Kasumi-1 (cell line): ENCODE measurements at regions not wholly inside any gene's neighbourhood (a gene's known extent, or its start where the extent isn't known, plus 50 kb on each side); places are given as distances from the start of the nearest gene placed in this dataset.

Source experiments
- DNase-seq, 2 experiments: peaks; one replicate each; lab custom pipeline; 2025; lab: John Stamatoyannopoulos, UW

DNA sequence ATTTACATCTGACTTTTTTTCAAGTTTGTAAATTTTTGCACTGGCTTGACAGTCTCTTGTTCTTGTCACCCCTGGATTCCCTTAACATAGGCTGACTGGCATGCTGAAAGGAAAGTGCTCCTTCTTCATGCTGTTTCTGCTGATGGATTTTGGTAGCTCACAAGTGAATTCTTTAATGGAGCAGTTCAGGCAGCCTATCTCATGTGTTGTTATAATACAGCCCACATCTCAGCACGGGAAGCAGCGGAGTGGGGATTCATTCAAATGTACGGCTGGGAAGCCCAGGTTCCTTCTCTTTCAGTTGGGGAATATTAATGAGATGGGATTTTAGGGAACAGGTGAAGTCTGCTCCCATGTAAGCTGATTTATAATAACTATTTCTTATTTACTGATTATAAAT lies 142.8 kb downstream of the CD8B2 start:
- DNase-seq, result no peak

DNA sequence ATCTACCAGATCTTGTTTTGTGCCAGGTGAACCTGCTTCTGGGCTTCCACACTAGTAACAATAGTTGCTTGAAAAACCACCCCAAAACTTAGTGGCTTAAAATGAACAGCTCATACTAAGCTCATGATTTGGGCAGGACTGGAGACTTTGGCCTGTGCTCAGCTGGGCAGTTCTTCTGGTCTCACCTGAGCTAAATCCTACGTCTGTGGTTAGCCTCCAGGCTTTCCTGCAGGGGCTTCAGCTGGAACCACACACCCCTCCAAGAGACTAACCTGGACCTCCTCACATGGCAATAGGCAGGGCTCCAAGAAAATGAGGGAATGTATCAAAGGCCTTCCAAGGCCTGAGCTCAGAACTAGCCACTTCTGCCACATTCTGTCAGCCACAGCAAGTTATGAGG lies 144.1 kb downstream of the CD8B2 start:
- DNase-seq, result no peak

DNA sequence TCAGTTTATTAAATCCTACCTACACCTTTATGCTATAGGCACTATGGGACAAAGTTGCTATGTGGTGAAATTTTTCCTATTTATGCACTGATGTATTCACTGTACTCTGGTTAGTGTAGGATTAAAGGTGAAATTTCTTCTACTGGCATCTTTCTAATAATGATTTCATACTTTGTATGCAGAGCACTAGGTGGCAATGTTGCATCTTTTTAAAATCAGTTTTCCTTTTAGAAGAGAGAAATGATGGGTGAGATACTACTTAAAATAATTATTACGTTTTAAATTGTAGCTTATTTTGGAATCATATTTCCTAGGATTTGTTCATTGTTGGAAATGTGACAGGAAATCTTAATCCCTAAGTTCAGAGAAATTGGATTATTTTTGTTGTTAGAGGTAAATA lies 150.9 kb downstream of the CD8B2 start:
- peak; percentile 53 to 68 for DNase-seq

DNA sequence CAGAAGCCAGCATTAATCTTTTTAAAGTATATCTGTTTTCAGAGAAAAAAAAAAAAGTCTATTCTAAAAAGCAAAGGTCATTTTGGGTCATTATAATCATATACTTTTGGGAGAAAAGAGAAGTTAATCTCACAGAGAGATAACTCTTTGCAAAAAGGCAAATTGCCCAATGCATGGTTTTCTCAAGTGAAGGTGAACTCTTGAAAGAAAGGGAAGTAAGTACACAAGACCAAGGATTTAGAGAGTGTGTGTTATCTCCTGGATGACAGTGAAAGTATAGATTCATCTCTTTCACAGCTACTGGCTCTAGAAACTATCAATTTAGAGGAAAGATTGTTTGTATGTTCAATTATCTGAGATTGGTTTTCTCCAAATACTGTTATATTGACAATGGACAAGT lies 151.4 kb downstream of the CD8B2 start:
- no peak for DNase-seq

DNA sequence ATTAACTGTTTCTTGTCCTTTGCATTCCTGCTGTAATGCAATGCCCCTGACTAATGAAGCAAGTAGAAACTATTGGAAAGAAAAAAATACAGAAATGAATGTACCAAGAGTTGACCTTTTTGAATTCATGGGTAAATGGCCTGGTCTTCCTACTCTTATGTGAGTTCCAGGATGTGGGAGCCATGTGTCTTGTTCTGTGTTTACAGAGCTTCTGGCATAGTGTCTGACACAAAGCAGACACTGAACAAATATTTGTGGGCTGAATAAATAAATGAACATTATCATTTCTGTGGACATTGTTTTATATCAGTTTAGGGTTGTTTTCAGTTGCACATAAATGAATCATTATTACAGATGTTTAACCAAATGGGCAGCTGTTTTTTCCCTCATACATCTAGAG lies 155.5 kb downstream of the CD8B2 start:
- no peak for DNase-seq

DNA sequence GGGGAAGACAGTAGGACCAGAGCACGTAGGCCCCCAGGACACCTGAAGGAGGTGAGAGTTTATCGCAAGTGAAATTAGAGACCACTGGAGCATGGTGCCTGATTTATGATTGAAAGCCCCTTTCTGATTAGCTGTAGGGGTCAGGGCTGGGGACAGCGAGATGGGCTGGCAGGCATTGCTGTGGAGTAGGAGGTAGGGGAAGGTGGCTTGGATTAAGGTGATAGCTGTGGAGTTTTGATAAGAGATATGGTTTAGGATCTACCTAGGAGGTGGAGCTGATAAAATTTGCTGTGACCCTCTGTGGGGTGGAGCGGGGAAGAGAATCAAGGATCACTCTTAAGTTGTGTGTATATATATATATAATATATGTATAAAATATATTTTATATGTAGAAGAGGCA lies 157.5 kb downstream of the CD8B2 start:
- no peak for DNase-seq

DNA sequence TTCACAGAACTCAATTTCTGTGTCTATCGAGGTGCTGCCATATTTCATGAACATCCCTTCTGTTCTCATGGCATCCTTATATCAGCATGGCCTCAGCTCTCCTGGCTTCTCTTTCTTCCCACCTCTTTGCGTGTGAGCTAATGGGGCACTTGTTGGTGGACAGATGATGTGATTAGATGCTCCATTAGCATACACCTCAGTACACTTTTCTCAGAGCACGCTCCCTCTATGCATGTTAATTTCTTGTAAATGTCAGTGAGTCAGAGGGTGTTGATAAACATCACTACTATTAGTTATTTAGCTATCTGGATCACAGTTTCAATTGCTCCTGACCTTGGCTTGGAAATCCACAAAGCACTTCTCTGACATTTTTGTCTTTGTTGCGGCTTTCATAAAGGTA lies 159.4 kb downstream of the CD8B2 start:
- DNase-seq, result no peak

DNA sequence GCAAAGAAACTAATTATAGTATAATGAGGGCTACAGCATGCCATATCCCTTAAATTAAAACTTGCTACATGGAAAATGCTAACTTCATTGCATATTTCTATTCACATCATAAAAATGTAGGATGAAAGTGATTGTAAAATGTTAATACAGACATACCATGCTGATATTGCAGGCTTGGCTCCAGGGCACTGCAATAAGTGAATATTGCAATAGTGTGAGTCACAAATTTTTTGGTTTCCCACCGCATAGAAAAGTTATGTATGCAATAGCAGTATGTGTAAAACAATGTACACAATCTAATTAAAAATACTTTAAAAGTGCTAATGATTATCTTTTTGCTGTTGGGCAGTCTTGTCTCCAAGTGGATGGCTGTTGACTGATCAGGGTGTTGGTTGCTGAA lies 162.1 kb downstream of the CD8B2 start:
- DNase-seq, result no peak

DNA sequence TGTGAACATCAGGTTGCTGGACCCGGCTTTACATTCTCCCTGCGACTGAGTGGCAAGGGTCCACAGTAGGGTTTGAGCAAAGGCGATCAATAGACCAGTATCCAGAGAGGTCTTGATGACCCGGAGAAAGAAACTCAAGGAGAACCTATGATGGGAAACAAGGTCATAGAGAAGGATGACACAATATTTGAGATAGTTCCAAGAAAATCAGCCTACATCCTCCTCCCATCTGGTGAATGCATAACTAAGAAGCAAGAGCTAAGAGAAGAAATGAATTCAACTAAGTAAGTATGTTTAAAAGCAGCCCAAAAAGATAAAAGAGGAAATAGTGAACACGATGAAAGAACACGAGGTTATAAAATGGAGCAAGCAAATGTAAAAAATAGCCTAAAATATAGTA lies 166.3 kb downstream of the CD8B2 start:
- no peak for DNase-seq

DNA sequence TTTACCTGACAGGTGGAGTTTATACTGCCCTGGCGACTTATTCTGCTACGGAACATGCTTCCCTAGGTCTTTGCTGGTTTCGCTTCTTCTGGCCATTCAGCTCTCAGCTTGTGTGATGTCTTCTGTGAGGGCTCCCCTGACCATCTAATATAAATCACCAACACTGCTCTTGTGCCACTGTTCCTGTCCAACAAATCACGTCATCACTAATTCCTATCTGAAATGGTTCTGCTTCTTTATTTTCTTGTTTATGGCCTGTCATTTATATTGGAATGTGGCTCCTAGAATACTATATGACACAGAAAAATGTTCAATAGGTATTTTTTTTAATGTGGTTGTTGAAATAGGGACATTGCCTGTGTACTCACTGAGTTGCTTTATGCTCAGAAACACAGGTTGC lies 171.5 kb downstream of the CD8B2 start:
- DNase-seq, result no peak

DNA sequence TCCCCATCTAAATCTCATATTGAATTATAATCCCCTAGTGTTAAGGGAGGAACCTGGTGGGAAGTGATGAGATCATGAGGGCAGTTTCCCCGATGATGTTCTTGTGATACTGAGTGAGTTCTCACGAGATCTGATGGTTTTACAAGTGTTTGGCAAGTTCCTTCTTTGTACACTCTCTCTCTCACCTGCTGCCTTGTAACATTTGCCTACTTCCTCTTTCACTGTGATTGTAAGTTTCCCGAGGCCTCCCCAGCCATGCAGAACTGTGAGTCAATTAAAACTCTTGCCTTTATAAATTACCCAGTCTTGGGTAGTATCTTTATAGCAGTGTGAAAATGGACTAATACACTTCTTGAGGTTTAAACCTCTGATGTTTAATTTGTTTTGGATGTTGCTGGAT lies 177.5 kb downstream of the CD8B2 start:
- DNase-seq, result peak; percentile 42 to 60

DNA sequence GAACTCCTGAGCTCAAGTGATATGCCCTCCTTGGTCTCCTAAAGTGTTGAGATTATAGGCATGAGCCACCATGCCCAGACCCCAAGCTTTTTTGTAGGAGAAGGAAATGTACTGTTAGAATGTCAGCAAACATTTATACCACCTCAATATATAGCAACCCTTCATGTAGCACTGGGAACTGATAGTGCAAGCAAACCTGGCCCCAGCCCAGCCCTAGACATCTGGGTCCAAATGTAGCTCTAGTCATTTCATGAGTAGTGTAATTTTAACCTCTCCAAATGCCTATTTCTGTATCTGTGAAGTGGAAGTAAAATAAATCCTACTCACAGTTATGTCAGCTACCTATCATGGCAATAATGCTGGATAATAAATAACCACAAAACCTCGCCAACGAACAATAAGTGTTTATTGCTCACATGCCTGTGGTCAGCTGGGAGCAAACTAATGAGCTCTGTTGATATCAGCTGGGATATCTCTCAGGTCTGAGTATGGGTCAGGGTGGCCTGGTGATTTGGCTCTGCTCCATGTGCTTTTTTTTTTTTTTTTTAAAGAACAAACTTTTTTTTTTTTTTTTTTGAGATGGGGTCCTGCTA lies 180.4 kb downstream of the CD8B2 start:
- no peak for DNase-seq

DNA sequence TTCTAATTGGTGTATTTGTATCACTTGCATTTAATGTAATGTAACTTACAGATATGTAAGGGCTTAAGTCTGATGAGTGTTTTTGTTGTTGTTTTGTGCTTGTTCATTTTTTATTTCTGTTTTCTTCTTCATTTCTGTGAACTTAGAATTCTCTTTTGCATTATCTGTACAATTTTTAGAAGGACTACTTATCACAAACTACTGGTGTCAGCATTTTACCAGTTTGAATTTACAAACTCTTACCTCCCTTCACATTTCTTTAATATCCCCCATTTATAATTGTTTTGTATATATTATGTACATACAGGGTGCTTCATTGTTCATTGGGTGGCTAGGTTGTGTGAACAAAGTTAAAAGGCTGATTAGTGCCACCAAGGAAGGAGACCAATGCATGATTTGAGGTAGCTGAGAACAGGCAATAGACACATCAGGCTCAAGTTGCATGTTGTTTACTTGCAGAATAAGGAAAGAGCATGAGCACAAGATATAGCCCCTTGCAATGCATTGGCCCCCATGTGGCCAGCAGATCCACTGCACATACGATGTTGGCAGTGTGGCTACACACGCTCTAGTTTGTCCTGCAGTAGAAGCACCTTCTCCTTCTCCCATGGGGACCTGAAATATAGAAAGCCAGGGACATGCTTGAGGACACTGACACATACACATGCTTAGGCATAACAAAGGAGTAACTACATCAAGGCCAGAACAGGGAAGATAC lies 198.2 kb downstream of the CD8B2 start:
- no peak for DNase-seq

DNA sequence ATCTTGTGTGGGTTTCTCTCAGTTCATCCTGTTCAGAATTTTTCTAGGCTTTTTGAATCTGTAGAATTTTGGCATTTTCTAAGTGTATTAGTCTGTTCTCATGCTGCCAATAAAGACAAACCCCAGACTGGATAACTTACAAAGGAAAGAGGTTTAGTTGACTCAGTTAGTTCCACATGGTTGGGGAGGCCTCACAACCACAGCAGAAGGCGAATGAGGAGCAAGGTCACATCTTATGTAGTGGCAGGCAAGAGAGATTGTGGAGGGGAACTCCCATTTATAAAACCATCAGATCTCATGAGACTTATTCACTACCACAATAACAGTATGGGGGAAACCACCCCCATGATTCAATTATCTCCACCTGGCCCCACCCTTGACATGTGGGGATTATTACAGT lies 199.2 kb downstream of the ST6GAL2 start:
- DNase-seq, result no peak

DNA sequence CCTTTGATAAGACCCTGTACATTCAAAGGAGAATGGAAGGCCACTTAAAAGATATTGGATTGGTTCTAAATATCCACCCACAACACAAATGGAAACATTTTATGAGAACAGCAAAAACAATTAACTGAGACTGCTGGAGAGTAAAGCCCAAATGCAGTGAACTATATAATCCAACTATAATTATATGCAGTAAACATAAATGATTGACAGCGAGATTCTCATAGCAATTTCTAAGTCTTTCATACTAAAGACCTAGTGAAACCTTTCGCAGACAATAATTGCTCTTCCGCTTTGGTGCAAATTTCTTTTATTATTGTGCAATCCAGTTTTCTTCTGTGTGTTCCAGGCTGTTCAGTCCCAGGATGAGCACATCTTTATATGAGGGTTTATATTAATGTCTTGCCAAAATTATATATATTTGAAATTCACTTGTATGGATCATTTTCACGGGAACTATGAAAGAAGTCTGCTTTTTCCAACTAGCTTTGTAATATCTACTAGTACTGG lies 190.9 kb downstream of the ST6GAL2 start:
- no peak for DNase-seq

DNA sequence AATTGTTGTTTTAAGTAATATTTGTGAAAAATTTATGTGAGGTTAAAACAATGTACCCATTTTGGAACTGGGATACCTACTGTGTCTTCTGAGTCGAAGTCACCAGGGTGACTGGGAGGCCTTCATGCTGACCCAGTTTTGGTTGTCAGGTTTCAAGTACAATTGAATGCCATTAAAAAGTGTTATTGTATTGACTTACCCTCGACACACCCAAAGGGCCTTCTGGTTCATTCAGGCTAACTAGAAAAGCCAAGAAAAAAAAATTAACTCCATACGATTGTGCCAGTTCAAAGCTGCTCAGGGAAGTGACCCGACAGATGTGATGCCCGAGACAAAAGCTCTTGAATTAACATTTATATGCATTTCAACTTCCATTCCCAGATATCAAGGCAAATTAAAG lies 190.0 kb downstream of the ST6GAL2 start:
- no peak for DNase-seq

DNA sequence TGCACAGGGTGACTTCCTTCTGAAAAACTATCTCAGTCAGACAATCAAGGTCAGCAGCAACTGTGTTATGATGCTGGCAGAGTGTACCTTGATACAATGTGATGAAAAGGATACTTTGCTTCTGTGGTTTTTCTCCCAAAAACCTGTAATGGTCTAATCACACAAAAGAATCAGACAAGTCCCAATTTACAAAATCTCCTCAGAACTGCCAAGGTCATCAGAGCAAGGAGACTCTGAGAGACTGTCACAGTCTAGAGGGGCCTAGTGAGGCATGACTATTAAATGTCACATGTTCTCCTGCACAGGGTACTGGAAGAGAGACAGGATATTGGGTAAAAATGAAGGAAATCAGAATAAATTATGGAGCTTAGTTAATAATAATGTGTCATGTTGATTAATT lies 185.4 kb downstream of the ST6GAL2 start:
- no peak for DNase-seq

DNA sequence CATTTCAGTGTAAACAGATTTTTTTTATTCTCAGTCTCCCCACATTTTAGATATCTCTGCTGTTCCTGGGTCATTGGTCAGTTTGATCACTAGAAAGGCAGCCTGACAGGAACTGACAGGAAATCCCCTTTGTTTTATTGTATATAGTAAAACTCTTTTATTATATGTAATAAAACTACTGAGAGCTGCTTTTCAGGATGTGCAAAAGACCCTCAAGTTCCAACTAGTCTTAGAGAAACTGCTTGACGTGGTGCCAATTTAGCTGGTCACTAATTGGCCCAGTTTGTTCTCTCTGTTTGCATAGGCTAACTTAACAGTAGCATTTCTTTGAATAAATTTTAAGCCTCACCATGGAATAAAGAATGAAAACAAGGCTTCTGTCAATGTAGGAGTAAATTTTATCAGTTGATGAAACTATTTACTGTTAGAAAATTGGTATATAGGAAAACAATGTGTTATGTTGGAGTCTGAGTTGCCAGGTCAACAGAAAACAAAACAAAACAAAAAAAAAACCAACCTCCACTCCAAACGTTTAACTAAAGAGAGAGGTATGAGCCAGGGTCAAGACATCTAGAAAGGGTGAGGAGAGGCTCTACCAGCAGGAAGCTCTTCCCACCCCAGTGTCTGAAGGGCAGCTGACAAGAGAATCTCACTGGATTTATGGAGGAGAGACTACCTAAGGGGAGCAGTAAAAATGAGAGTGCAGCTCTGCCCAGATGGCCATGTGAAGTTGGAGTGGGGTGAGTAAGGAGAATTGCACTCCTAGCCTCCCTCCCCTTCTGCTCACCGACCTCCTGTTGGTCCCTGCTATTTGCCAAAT lies 184.6 kb downstream of the ST6GAL2 start:
- DNase-seq, result no peak

DNA sequence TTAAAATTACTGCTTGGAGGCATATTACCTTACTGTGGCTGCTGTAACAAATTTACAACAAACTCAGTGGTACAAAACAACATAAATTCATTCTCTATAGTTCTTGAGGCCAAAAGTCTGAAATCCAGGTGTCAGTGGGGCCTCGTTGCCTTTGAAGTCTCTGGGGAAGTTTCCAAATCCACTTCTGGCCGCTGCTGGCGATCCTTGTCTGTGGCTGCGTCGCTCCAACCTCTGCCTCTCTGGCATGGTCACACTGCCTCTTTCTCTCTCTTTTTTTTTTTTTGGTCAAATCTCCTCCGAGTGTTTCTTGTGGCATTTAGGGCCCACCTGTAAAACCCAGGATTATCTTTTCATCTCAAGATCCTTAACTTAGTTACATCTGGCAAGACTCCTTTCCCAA lies 182.8 kb downstream of the ST6GAL2 start:
- DNase-seq, result no peak

DNA sequence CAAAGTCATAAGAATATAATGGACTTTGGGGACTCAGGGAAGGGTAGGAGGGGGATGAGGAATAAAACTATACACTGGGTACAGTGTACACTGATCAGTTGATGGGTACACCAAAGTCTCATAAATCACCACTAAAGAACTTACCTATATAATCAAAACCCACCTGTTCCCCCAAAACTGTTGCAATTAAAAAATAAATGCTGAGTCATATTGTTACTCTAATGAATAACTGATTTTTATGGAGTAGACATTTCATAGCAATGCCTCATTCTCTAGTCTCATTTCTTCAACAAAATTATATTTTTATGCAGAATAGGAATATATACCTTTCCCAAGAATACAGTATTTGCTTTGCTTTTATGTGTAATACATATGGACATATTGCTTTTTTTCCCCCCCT lies 181.2 kb downstream of the ST6GAL2 start:
- DNase-seq, result no peak

DNA sequence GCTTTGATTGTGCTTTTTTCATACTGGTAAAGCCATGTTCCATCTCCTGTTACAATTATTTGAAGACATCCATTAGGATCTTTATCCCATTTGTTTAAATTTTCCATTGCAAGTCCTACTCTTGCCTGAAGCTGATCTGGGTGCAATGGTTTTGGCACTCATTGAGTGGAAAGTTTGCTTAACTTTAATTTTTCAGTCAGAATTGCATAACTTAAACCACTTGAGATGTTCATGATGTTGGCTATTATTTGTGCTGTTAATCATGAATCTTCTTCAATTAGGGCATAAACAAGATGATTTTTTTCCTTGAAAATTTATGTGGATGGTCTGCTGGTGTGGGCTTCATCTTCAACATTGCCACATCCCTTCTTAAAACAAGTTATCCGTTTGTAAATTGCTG lies 180.1 kb downstream of the ST6GAL2 start:
- no peak for DNase-seq

DNA sequence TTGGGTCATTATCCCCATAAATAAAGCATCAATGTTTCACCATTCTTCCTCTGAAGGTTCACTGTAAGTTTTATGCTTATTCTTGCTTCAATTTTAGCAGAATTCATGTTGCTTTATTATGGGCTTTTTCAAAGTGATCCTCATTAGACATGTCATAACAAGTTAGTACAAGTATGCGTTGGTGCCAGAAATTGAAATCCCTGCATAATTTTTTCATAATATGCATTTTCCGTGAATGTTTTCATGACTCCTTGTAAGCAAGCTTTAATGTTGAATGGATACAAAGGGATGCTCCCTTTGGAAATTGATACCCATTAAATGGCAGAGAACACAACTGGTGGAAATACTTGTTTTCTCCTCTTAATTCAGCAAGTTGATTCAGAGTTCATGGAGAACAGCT lies 179.7 kb downstream of the ST6GAL2 start:
- DNase-seq, result no peak

DNA sequence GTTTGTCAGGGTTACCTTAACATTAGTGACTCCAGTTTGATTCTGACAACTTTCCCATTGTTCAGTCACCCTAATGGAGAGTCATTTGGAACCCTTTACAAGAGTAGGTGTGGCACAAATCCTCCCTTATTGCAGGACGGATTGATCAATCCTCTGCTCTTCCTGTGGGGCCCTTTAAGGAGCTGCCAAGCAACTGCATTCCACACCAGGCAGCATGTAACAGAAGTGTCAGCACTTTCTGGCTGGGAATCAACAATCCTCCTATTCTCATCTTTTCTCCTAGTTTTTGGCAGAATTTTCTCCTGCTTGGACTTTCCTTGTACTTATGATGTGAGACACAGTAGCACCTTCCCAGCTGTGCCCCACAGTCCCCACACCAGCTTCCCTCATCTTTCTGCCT lies 177.8 kb downstream of the ST6GAL2 start:
- DNase-seq, result no peak
